ENCODE measurements at regions not wholly inside any gene's neighbourhood (a gene's known extent, or its start where the extent isn't known, plus 50 kb on each side); places are given as distances from the start of the nearest gene placed in this dataset.
"Not testable (repeated sequence)": the region's sequence is repeated elsewhere in the genome, so short reads cannot be mapped to it uniquely, and the experiment has no call there.

DNA sequence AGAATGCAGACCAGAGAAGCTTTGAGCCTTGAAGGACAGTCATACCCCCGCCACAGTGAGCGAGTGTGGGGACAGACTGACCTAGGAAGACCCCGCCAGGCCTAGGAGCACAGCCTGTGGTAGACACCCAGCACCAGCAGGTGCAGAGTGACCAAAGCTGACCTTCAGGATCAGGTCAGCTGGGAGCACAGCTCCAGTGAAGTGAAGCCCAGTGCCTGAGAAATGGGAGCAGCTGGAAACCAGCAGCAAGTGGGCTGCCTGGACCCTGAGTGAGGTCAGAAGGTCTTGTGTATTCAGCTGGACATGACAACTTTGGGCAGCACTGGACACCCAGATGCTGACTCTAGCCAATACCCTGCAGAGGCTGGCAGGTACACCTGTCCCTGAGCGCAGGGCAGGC, 268.9 kb downstream of the TEX29 start:
- Mint-ChIP-seq H3K4me3 (ENCODE audit: low read depth) (no peak overlapping the region), H3K27me3 (peaks cover 22% of the 10 kb centered on the region), H3K36me3 (ENCODE audit: insufficient read depth) (no peaks in the 10 kb centered on the region), H3K4me1 (ENCODE audit: low read depth) (peaks cover 1% of the 10 kb centered on the region), H3K27ac (no peak overlapping the region), H3K9me3 (ENCODE audit: low read depth) (peaks cover 12% of the 10 kb centered on the region)
- TF ChIP-seq, protein P1, sequence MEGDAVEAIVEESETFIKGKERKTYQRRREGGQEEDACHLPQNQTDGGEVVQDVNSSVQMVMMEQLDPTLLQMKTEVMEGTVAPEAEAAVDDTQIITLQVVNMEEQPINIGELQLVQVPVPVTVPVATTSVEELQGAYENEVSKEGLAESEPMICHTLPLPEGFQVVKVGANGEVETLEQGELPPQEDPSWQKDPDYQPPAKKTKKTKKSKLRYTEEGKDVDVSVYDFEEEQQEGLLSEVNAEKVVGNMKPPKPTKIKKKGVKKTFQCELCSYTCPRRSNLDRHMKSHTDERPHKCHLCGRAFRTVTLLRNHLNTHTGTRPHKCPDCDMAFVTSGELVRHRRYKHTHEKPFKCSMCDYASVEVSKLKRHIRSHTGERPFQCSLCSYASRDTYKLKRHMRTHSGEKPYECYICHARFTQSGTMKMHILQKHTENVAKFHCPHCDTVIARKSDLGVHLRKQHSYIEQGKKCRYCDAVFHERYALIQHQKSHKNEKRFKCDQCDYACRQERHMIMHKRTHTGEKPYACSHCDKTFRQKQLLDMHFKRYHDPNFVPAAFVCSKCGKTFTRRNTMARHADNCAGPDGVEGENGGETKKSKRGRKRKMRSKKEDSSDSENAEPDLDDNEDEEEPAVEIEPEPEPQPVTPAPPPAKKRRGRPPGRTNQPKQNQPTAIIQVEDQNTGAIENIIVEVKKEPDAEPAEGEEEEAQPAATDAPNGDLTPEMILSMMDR (IDR thresholded peaks at IDR 0.05; ENCODE audit: unreplicated experiment), result no peak
- no peak for DNase-seq (ENCODE audit: low spot score, unreplicated experiment)

DNA sequence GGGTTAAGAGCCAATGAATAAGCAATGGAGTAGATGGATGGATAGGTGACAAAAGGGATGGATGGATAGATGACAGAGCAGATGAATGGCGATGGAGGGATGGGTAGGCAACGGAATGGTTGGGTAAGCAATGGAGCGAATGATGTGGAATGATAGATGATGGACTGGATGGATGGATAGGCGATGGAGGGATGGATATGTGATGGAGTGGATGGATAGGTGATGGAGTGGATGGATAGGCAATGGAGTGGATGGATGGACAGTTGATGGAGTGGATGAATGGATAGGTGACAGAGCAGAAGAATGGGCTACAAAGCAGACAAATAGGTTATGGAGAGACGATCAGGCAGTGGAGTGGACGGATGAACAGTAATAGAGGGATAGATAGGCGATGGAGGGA, 269.6 kb downstream of the TEX29 start:
- H3K36me3 Mint-ChIP-seq (ENCODE audit: insufficient read depth), result no peaks in the 10 kb centered on the region
- H3K27ac Mint-ChIP-seq, result no peak overlapping the region
- no peak for DNase-seq (ENCODE audit: low spot score, unreplicated experiment)
- H3K4me1 Mint-ChIP-seq (ENCODE audit: low read depth), result peaks cover 1% of the 10 kb centered on the region
- peaks cover 12% of the 10 kb centered on the region for H3K9me3 Mint-ChIP-seq (ENCODE audit: low read depth)
- H3K27me3 Mint-ChIP-seq, result peaks cover 26% of the 10 kb centered on the region
- TF ChIP-seq, protein P1 (IDR thresholded peaks at IDR 0.05; ENCODE audit: unreplicated experiment), result no peak
- H3K4me3 Mint-ChIP-seq (ENCODE audit: low read depth), result no peak overlapping the region

GRCh38 chr13:111590796-111591195, 270.4 kb downstream of the TEX29 start:
- TF ChIP-seq, protein P1 (IDR thresholded peaks at IDR 0.05; ENCODE audit: unreplicated experiment), result no peak
- Mint-ChIP-seq H3K27me3 (peaks cover 30% of the 10 kb centered on the region), H3K4me3 (ENCODE audit: low read depth) (no peak overlapping the region), H3K9me3 (ENCODE audit: low read depth) (peaks cover 12% of the 10 kb centered on the region), H3K27ac (no peak overlapping the region), H3K36me3 (ENCODE audit: insufficient read depth) (no peaks in the 10 kb centered on the region), H3K4me1 (ENCODE audit: low read depth) (peaks cover 1% of the 10 kb centered on the region)
- no peak for DNase-seq (ENCODE audit: low spot score, unreplicated experiment)

GRCh38 chr13:111593490-111593889, 273.0 kb downstream of the TEX29 start:
- not testable (repeated sequence) for H3K4me1 Mint-ChIP-seq (ENCODE audit: low read depth); H3K4me3 Mint-ChIP-seq (ENCODE audit: low read depth); H3K36me3 Mint-ChIP-seq (ENCODE audit: insufficient read depth); DNase-seq (ENCODE audit: low spot score, unreplicated experiment); H3K9me3 Mint-ChIP-seq (ENCODE audit: low read depth); H3K27ac Mint-ChIP-seq
- peaks cover 37% of the 10 kb centered on the region for H3K27me3 Mint-ChIP-seq

GRCh38 chr13:111594606-111595005, 274.2 kb downstream of the TEX29 start:
- TF ChIP-seq, protein P1 (IDR thresholded peaks at IDR 0.05; ENCODE audit: unreplicated experiment), result no peak
- peaks cover 7% of the 10 kb centered on the region for H3K9me3 Mint-ChIP-seq (ENCODE audit: low read depth)
- H3K4me3 Mint-ChIP-seq (ENCODE audit: low read depth), result no peak overlapping the region
- peaks cover 4% of the 10 kb centered on the region for H3K4me1 Mint-ChIP-seq (ENCODE audit: low read depth)
- DNase-seq (ENCODE audit: low spot score, unreplicated experiment), result no peak
- no peaks in the 10 kb centered on the region for H3K36me3 Mint-ChIP-seq (ENCODE audit: insufficient read depth)
- peaks cover 45% of the 10 kb centered on the region for H3K27me3 Mint-ChIP-seq
- H3K27ac Mint-ChIP-seq, result peak overlapping the region; percentile 82

GRCh38 chr13:111595276-111595675, 274.8 kb downstream of the TEX29 start:
- peaks cover 40% of the 10 kb centered on the region for H3K27me3 Mint-ChIP-seq
- peaks cover 4% of the 10 kb centered on the region for H3K4me1 Mint-ChIP-seq (ENCODE audit: low read depth)
- H3K27ac Mint-ChIP-seq, result no peak overlapping the region
- H3K36me3 Mint-ChIP-seq (ENCODE audit: insufficient read depth), result no peaks in the 10 kb centered on the region
- peaks cover 4% of the 10 kb centered on the region for H3K9me3 Mint-ChIP-seq (ENCODE audit: low read depth)
- no peak overlapping the region for H3K4me3 Mint-ChIP-seq (ENCODE audit: low read depth)
- no peak for DNase-seq (ENCODE audit: low spot score, unreplicated experiment)
- TF ChIP-seq, protein P1 (IDR thresholded peaks at IDR 0.05; ENCODE audit: unreplicated experiment), result no peak

Measured in progenitor cell of endocrine pancreas (in vitro differentiated cells).